Neural cell (in vitro differentiated cells): ENCODE measurements at regions not wholly inside any gene's neighbourhood (a gene's known extent, or its start where the extent isn't known, plus 50 kb on each side); places are given as distances from the start of the nearest gene placed in this dataset.

Experiments
- EZH2 ChIP-seq: fragments of 200-600, 300-800 bp; shearing (Covaris generic), sonication (generic); IDR thresholded peaks from 2 replicates; pipeline ENCODE4 v1.6.1; 2014; ENCODE audit warnings: antibody characterized with exemption, low read length, borderline replicate concordance, mild to moderate bottlenecking; ENCODE audit not compliant: insufficient read depth, poor library complexity, severe bottlenecking
- RAD21 ChIP-seq: fragments of 450-650 bp; conservative IDR thresholded peaks from 2 replicates; pipeline ENCODE4 v1.6.1; 2014; ENCODE audit warnings: antibody characterized with exemption, mild to moderate bottlenecking, moderate library complexity
- TF ChIP-seq, protein P1 (sequence below): fragments of 450-650 bp; IDR thresholded peaks from 2 replicates; pipeline ENCODE4 v1.5.1; 2014; ENCODE audit warnings: antibody characterized with exemption, mild to moderate bottlenecking, moderate library complexity; ENCODE audit not compliant: poor library complexity, severe bottlenecking

DNA sequence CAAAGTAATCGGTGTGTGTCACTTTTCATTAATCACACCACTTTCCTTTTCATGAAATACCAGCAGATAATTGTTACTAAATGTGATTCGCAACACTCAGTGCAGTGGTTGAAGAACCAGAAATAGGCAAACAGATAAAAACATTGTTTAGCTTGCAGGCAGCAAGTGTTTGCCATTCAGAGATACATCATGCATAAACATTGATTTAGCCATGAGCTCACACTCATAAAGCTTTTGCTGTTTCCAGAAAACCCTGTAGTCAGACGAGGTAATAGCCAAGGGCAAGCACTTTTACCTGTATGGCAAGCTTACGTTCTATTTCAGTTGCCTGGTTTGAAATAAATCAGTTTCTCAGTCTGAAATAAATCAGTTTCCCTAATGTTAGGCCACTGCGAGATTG, 542.0 kb upstream of the TENM3 start:
- TF ChIP-seq, protein P1, sequence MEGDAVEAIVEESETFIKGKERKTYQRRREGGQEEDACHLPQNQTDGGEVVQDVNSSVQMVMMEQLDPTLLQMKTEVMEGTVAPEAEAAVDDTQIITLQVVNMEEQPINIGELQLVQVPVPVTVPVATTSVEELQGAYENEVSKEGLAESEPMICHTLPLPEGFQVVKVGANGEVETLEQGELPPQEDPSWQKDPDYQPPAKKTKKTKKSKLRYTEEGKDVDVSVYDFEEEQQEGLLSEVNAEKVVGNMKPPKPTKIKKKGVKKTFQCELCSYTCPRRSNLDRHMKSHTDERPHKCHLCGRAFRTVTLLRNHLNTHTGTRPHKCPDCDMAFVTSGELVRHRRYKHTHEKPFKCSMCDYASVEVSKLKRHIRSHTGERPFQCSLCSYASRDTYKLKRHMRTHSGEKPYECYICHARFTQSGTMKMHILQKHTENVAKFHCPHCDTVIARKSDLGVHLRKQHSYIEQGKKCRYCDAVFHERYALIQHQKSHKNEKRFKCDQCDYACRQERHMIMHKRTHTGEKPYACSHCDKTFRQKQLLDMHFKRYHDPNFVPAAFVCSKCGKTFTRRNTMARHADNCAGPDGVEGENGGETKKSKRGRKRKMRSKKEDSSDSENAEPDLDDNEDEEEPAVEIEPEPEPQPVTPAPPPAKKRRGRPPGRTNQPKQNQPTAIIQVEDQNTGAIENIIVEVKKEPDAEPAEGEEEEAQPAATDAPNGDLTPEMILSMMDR, result no peak
- TF ChIP-seq EZH2, result no peak
- no peak for TF ChIP-seq RAD21
